ENCODE measurements at regions not wholly inside any gene's neighbourhood (a gene's known extent, or its start where the extent isn't known, plus 50 kb on each side); places are given as distances from the start of the nearest gene placed in this dataset.
"Not testable (repeated sequence)": the region's sequence is repeated elsewhere in the genome, so short reads cannot be mapped to it uniquely, and the experiment has no call there.

- not testable (repeated sequence) for TF ChIP-seq CTCF (conservative IDR thresholded peaks at IDR 0.05; ENCODE audit: low read length); EZH2phosphoT487 (IDR thresholded peaks at IDR 0.05; ENCODE audit: borderline replicate concordance, low read depth, low read length)
Measured at GRCh38 chr9:73439839-73440238, 288.2 kb downstream of the ANXA1 start.

Measured in OCI-LY7 (cell line).